Upper lobe of right lung (tissue), 1 donor: ENCODE measurements at regions not wholly inside any gene's neighbourhood (a gene's known extent, or its start where the extent isn't known, plus 50 kb on each side); places are given as distances from the start of the nearest gene placed in this dataset.

Experiments
- ATAC-seq: fragments of 200-7000 bp; cut with Tn5 transposase; one replicate; pipeline ENCODE4 v1.9.1; 2020; ENCODE audit warnings: mild to moderate bottlenecking, moderate library complexity
- DNase-seq: peaks from one replicate; pipeline ENCODE4 v3.0.0-alpha.2; 2020
- H3K27ac ChIP-seq: fragments of 200-600 bp; one replicate; pipeline ENCODE4 v1.8.0; 2022
- H3K27me3 ChIP-seq: fragments of 200-600 bp; one replicate; pipeline ENCODE4 v1.8.0; 2022; ENCODE audit warnings: mild to moderate bottlenecking
- H3K36me3 ChIP-seq: fragments of 200-600 bp; one replicate; pipeline ENCODE4 v1.8.0; 2022
- H3K4me1 ChIP-seq: fragments of 200-600 bp; one replicate; pipeline ENCODE4 v1.8.0; 2022
- H3K4me3 ChIP-seq: fragments of 200-600 bp; one replicate; pipeline ENCODE4 v1.8.0; 2022; ENCODE audit warnings: mild to moderate bottlenecking
- H3K9me3 ChIP-seq: fragments of 200-600 bp; one replicate; pipeline ENCODE4 v1.8.0; 2022
- CTCF ChIP-seq: fragments of 200-600 bp; IDR thresholded peaks from one replicate; pipeline ENCODE4 v1.8.0; 2022; ENCODE audit warnings: antibody characterized with exemption
- intact Hi-C: fragments of 100-400 bp; cut with DNase I; formaldehyde crosslinking; loops from one replicate; pipeline ENCODE4 v1.11.0; 2022
- donor health status: DM: no; HTN: yes; CAD: no; lungs with severe emphysema.

- Histone ChIP-seq H3K27ac (no peak overlapping the region), H3K36me3 (no peaks in the 10 kb centered on the region), H3K9me3 (no peaks in the 10 kb centered on the region), H3K4me1 (no peaks in the 10 kb centered on the region), H3K27me3 (no peaks in the 10 kb centered on the region), H3K4me3 (no peak overlapping the region)
- intact Hi-C loops, result no loop called here
- ATAC-seq (no peak), DNase-seq (no peak)
- TF ChIP-seq CTCF, result no peak
Measured at GRCh38 chr13:105389373-105389772, 1146.1 kb downstream of the EFNB2 start.

GRCh38 chr13:105377452-105377851 is 1158.0 kb downstream of the EFNB2 start:
- Histone ChIP-seq H3K36me3 (no peaks in the 10 kb centered on the region), H3K27me3 (no peaks in the 10 kb centered on the region), H3K9me3 (no peaks in the 10 kb centered on the region), H3K27ac (no peak overlapping the region), H3K4me3 (no peak overlapping the region), H3K4me1 (no peaks in the 10 kb centered on the region)
- ATAC-seq (no peak), DNase-seq (no peak)
- intact Hi-C loops, result no loop called here
- no peak for TF ChIP-seq CTCF

- Histone ChIP-seq H3K27ac (no peak overlapping the region), H3K9me3 (no peaks in the 10 kb centered on the region), H3K4me3 (no peak overlapping the region), H3K27me3 (no peaks in the 10 kb centered on the region), H3K4me1 (no peaks in the 10 kb centered on the region), H3K36me3 (no peaks in the 10 kb centered on the region)
- DNase-seq (no peak), ATAC-seq (no peak)
- intact Hi-C loops, result no loop called here
- TF ChIP-seq CTCF, result no peak
Measured at GRCh38 chr13:105370011-105370650, 1165.3 kb downstream of the EFNB2 start.

GRCh38 chr13:105368781-105369180 is 1166.7 kb downstream of the EFNB2 start:
- Histone ChIP-seq H3K4me3 (no peak overlapping the region), H3K4me1 (no peaks in the 10 kb centered on the region), H3K27ac (no peak overlapping the region), H3K27me3 (no peaks in the 10 kb centered on the region), H3K9me3 (no peaks in the 10 kb centered on the region), H3K36me3 (no peaks in the 10 kb centered on the region)
- ATAC-seq, result no peak
- DNase-seq, result no peak
- intact Hi-C loops, result no loop called here
- TF ChIP-seq CTCF, result no peak

GRCh38 chr13:105365831-105366230 is 1169.6 kb downstream of the EFNB2 start:
- intact Hi-C loops, result no loop called here
- no peaks in the 10 kb centered on the region for H3K9me3 ChIP-seq
- no peaks in the 10 kb centered on the region for H3K27me3 ChIP-seq
- no peak overlapping the region for H3K27ac ChIP-seq
- no peaks in the 10 kb centered on the region for H3K36me3 ChIP-seq
- no peaks in the 10 kb centered on the region for H3K4me1 ChIP-seq
- no peak overlapping the region for H3K4me3 ChIP-seq
- TF ChIP-seq CTCF, result no peak
- no peak for ATAC-seq
- no peak for DNase-seq

- ATAC-seq (no peak), DNase-seq (no peak)
- H3K4me1 ChIP-seq, result no peaks in the 10 kb centered on the region
- no peak for TF ChIP-seq CTCF
- intact Hi-C loops, result no loop called here
- no peaks in the 10 kb centered on the region for H3K36me3 ChIP-seq
- no peak overlapping the region for H3K4me3 ChIP-seq
- H3K27ac ChIP-seq, result no peak overlapping the region
- H3K9me3 ChIP-seq, result no peaks in the 10 kb centered on the region
- no peaks in the 10 kb centered on the region for H3K27me3 ChIP-seq
Measured at GRCh38 chr13:105365021-105365550, 1170.4 kb downstream of the EFNB2 start.
